Tibial artery (tissue), 4 donors: ENCODE measurements at regions not wholly inside any gene's neighbourhood (a gene's known extent, or its start where the extent isn't known, plus 50 kb on each side); places are given as distances from the start of the nearest gene placed in this dataset.

Experiments
- DNase-seq, 2 donors: peaks; one replicate each; pipeline ENCODE4 v3.0.0-alpha.2; 2019
- H3K27ac ChIP-seq, 2 donors: fragments of 200-600 bp; sonication (generic) in 1 of 2; 1 replicate in 1 of 2; 2 replicates in 1 of 2; pipeline ENCODE4 v1.5.1; 2018 to 2019; ENCODE audit warnings: mild to moderate bottlenecking in 1 of 2
- H3K27me3 ChIP-seq, 2 donors: fragments of 200-600 bp; sonication (generic) in 1 of 2; one replicate each; pipeline versions ENCODE4 v1.5.1 to v1.6.0; 2016 to 2019
- H3K36me3 ChIP-seq, 3 donors: fragments of 200-600 bp; sonication (generic) in 2 of 3; one replicate each; pipeline ENCODE4 v1.5.1; 2016 to 2019; ENCODE audit warnings: mild to moderate bottlenecking in 2 of 3
- H3K4me1 ChIP-seq, 4 donors: fragments of 200-600 bp; sonication (generic) in 2 of 4; 1 replicate in 3 of 4; 2 replicates in 1 of 4; pipeline ENCODE4 v1.5.1; 2016 to 2019
- H3K4me3 ChIP-seq, 2 donors: fragments of 200-600 bp; sonication (generic) in 1 of 2; 1 replicate in 1 of 2; 2 replicates in 1 of 2; pipeline ENCODE4 v1.5.1; 2018 to 2019; ENCODE audit warnings: mild to moderate bottlenecking in 2 of 2
- H3K9me3 ChIP-seq, 3 donors: fragments of 200-600 bp; sonication (generic) in 1 of 3; one replicate each; pipeline ENCODE4 v1.5.1; 2016 to 2019
- CTCF ChIP-seq, 2 experiments: fragments of 200-600 bp in 1 of 2; fragments of 450-650 bp in 1 of 2; IDR thresholded peaks; one replicate each; pipeline ENCODE4 v1.5.1; 2017 to 2019; ENCODE audit warnings: antibody characterized with exemption in 2 of 2, mild to moderate bottlenecking in 1 of 2, moderate library complexity in 1 of 2
- intact Hi-C: fragments of 100-400 bp; cut with DNase I; formaldehyde crosslinking; loops from one replicate; pipeline ENCODE4 v1.15.0; 2023; ENCODE audit warnings: low total_unique reads

GRCh38 chr1:213905344-213905743 is 82.4 kb upstream of the PROX1 start:
- intact Hi-C loops, result no loop called here
- Histone ChIP-seq H3K4me3 (no peak overlapping the region), H3K36me3 (no peaks in the 10 kb centered on the region), H3K27me3 (no peaks in the 10 kb centered on the region), H3K4me1 (peaks cover 0 to 5% (median 0%) of the 10 kb centered on the region in 4 donors), H3K27ac (no peak overlapping the region), H3K9me3 (no peaks in the 10 kb centered on the region)
- no peak for TF ChIP-seq CTCF (IDR thresholded peaks at IDR 0.05)
- no peak for DNase-seq

GRCh38 chr1:213908521-213908920 is 79.3 kb upstream of the PROX1 start:
- no peak for TF ChIP-seq CTCF (IDR thresholded peaks at IDR 0.05)
- Histone ChIP-seq H3K4me3 (no peak overlapping the region), H3K9me3 (no peaks in the 10 kb centered on the region), H3K36me3 (no peaks in the 10 kb centered on the region), H3K27me3 (peaks cover 0 to 5% of the 10 kb centered on the region in 2 donors), H3K4me1 (peaks cover 0 to 5% (median 0%) of the 10 kb centered on the region in 4 donors), H3K27ac (no peak overlapping the region)
- intact Hi-C loops, result no loop called here
- no peak for DNase-seq

- Histone ChIP-seq H3K27ac (no peak overlapping the region), H3K4me3 (no peak overlapping the region), H3K36me3 (no peaks in the 10 kb centered on the region), H3K4me1 (no peaks in the 10 kb centered on the region), H3K9me3 (no peaks in the 10 kb centered on the region), H3K27me3 (peaks cover 0 to 10% of the 10 kb centered on the region in 2 donors)
- intact Hi-C loops, result no loop called here
- no peak for DNase-seq
- TF ChIP-seq CTCF (IDR thresholded peaks at IDR 0.05), result no peak
Measured at GRCh38 chr1:213914392-213914791, 73.4 kb upstream of the PROX1 start.

GRCh38 chr1:213921311-213921710 is 66.5 kb upstream of the PROX1 start:
- Histone ChIP-seq H3K36me3 (no peaks in the 10 kb centered on the region), H3K27ac (no peak overlapping the region), H3K4me1 (no peaks in the 10 kb centered on the region), H3K4me3 (no peak overlapping the region), H3K9me3 (no peaks in the 10 kb centered on the region), H3K27me3 (no peaks in the 10 kb centered on the region)
- DNase-seq, result no peak
- intact Hi-C loops, result no loop called here
- no peak for TF ChIP-seq CTCF (IDR thresholded peaks at IDR 0.05)

- H3K36me3 ChIP-seq, result no peaks in the 10 kb centered on the region
- no peaks in the 10 kb centered on the region for H3K4me1 ChIP-seq
- no peak for TF ChIP-seq CTCF (IDR thresholded peaks at IDR 0.05)
- no peak overlapping the region for H3K4me3 ChIP-seq
- no peak overlapping the region for H3K27ac ChIP-seq
- no peaks in the 10 kb centered on the region for H3K27me3 ChIP-seq
- DNase-seq, result no peak
- H3K9me3 ChIP-seq, result no peaks in the 10 kb centered on the region
- intact Hi-C loops, result no loop called here
Measured at GRCh38 chr1:213921712-213922111, 66.1 kb upstream of the PROX1 start.

GRCh38 chr1:213925531-213926182 is 62.1 kb upstream of the PROX1 start:
- Histone ChIP-seq H3K27ac (no peak overlapping the region), H3K4me1 (no peaks in the 10 kb centered on the region), H3K27me3 (no peaks in the 10 kb centered on the region), H3K9me3 (no peaks in the 10 kb centered on the region), H3K4me3 (no peak overlapping the region), H3K36me3 (no peaks in the 10 kb centered on the region)
- no peak for TF ChIP-seq CTCF (IDR thresholded peaks at IDR 0.05)
- DNase-seq, result no peak
- intact Hi-C loops, result no loop called here
